BLaER1 (cell line): ENCODE measurements at regions not wholly inside any gene's neighbourhood (a gene's known extent, or its start where the extent isn't known, plus 50 kb on each side); places are given as distances from the start of the nearest gene placed in this dataset.

Experiments used
- H3K27ac ChIP-seq: shearing (Covaris generic); formaldehyde crosslinking; 2 replicates; pipeline ENCODE4 v1.8.1; 2022
- H3K27me3 ChIP-seq: shearing (Covaris generic); formaldehyde crosslinking; 2 replicates; pipeline ENCODE4 v1.8.1; 2022
- H3K36me3 ChIP-seq: shearing (Covaris generic); formaldehyde crosslinking; 2 replicates; pipeline ENCODE4 v1.8.1; 2022
- H3K4me1 ChIP-seq: shearing (Covaris generic); formaldehyde crosslinking; 2 replicates; pipeline ENCODE4 v1.8.1; 2022
- H3K4me2 ChIP-seq: shearing (Covaris generic); formaldehyde crosslinking; 2 replicates; pipeline ENCODE4 v1.8.1; 2022
- H3K4me3 ChIP-seq: shearing (Covaris generic); formaldehyde crosslinking; 2 replicates; pipeline ENCODE4 v1.8.1; 2022
- H3K9ac ChIP-seq: shearing (Covaris generic); formaldehyde crosslinking; 2 replicates; pipeline ENCODE4 v1.8.1; 2022
- H3K9me3 ChIP-seq: shearing (Covaris generic); formaldehyde crosslinking; 2 replicates; pipeline ENCODE4 v1.8.1; 2022
- H4K20me1 ChIP-seq: shearing (Covaris generic); formaldehyde crosslinking; 2 replicates; pipeline ENCODE4 v1.8.1; 2022
- Cebpa-rat ChIP-seq: shearing (Covaris generic); IDR thresholded peaks from 2 replicates; pipeline ENCODE4 v1.8.1; 2022

DNA sequence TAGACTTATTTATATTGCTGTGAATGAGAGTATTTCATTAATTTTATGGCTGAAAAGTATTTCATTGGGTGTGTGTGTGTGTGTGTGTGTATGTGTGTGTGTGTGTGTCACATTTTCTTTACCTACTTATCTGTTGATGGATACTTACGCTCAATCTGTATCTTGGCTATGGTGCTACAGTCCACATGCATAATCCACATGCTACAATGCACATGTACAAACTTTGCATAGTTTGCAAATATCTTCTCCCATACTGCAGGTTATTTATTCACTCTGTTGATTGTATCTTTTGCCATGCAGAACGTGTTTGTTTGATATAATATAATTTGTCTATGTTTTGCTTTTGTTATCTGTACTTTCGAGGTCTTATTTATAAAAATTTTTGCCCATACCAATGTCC is 167.8 kb downstream of the RAB28 start:
- H3K4me1 ChIP-seq: no peaks in the 10 kb centered on the region
- H3K9me3 ChIP-seq: no peaks in the 10 kb centered on the region
- no peaks in the 10 kb centered on the region for H3K36me3 ChIP-seq
- no peak overlapping the region for H3K27ac ChIP-seq
- TF ChIP-seq Cebpa-rat: no peak
- H3K4me3 ChIP-seq: no peak overlapping the region
- no peaks in the 10 kb centered on the region for H3K27me3 ChIP-seq
- no peak overlapping the region for H3K9ac ChIP-seq
- H4K20me1 ChIP-seq: no peaks in the 10 kb centered on the region
- H3K4me2 ChIP-seq: no peak overlapping the region

DNA sequence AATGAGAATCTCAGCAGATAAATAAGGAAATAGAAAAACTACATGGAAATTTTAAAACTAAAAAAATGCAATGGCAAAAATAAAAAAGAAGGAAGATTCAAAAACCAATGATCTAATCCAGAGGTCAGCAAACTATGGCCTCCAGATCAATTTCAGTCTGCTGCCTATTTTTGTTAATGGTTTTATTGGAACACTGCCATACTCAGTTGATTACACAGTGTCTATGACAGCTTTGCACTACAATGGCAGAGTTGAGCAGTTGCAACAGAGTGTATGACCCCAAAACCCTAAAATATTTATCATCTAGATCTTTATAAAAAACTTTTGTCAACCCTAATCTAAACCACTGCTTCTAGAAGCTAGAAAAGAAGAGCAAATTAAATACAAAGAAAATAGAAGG is 170.3 kb downstream of the RAB28 start:
- Histone ChIP-seq H3K4me3 (no peak overlapping the region), H3K9ac (no peak overlapping the region), H3K9me3 (no peaks in the 10 kb centered on the region), H3K4me2 (no peak overlapping the region), H3K4me1 (no peaks in the 10 kb centered on the region), H3K27ac (no peak overlapping the region), H3K27me3 (no peaks in the 10 kb centered on the region), H3K36me3 (no peaks in the 10 kb centered on the region), H4K20me1 (no peaks in the 10 kb centered on the region)
- no peak for TF ChIP-seq Cebpa-rat

DNA sequence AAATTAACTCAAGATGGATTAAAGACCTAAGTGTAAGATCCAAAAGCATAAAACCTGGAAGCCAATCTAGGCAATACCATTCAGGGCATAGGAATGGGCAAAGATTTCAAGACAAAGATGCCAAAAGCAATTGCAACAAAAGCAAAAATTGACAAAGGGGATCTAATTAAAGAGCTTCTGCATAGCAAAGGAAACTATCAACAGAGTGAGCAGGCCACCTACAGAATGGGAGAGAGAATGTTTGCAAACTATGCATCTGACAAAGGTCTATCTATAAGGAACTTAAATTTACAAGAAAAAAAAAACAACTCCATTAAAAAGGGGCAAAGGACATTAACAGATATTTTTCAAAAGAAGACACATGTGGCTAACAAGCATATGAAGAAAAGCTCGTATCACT is 171.9 kb downstream of the RAB28 start:
- Histone ChIP-seq H3K4me3 (no peak overlapping the region), H4K20me1 (no peaks in the 10 kb centered on the region), H3K9ac (no peak overlapping the region), H3K27ac (no peak overlapping the region), H3K9me3 (no peaks in the 10 kb centered on the region), H3K4me2 (no peak overlapping the region), H3K27me3 (no peaks in the 10 kb centered on the region), H3K36me3 (no peaks in the 10 kb centered on the region), H3K4me1 (no peaks in the 10 kb centered on the region)
- TF ChIP-seq Cebpa-rat: no peak

DNA sequence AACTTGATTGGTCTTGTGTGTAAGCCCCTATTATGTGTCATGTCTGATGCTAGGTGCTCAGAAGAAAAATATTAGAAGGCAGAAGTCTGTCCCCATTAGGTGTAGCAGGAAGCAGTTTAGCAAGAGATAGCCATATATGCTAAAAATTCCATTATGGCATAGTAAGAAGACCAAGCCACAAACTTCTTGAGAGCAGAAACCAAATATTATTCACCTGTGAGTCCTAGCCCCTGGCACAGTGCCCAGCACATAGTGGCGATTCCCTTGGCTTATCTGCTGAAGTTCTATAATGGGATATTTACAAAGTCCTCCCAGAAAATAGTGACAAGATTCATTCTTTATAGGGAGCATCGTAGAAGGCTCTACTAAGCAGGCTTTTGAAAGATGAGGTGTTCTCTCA is 174.4 kb downstream of the RAB28 start:
- H3K36me3 ChIP-seq: no peaks in the 10 kb centered on the region
- no peaks in the 10 kb centered on the region for H3K27me3 ChIP-seq
- TF ChIP-seq Cebpa-rat: no peak
- no peaks in the 10 kb centered on the region for H4K20me1 ChIP-seq
- H3K4me3 ChIP-seq: no peak overlapping the region
- no peak overlapping the region for H3K9ac ChIP-seq
- H3K4me1 ChIP-seq: no peaks in the 10 kb centered on the region
- H3K4me2 ChIP-seq: no peak overlapping the region
- H3K27ac ChIP-seq: no peak overlapping the region
- no peaks in the 10 kb centered on the region for H3K9me3 ChIP-seq

DNA sequence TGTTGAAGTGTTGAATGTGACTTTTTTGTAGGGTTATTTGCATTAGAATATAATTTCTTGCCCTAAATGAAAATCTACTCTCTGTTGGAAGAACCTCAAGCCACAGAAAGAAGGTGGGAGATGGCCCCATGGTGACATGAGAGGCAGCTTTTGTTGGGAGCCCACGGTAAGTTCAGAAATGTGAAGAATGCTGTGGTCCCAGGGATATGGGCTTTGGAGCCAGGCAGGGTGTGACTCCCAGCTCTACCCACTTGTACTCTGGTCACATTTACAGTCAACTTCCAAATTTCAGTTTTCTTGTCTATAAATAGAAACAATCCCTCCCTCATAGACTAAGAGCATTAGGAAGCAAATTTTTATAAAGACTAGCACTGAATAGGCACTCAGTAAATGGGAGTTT is 177.8 kb downstream of the RAB28 start:
- Histone ChIP-seq H3K9me3 (peaks cover 3% of the 10 kb centered on the region; the same call in 1 of the 2 replicates), H3K4me2 (no peak overlapping the region), H3K4me1 (no peaks in the 10 kb centered on the region), H4K20me1 (no peaks in the 10 kb centered on the region), H3K36me3 (no peaks in the 10 kb centered on the region), H3K9ac (no peak overlapping the region), H3K27ac (no peak overlapping the region), H3K4me3 (no peak overlapping the region), H3K27me3 (no peaks in the 10 kb centered on the region)
- no peak for TF ChIP-seq Cebpa-rat

DNA sequence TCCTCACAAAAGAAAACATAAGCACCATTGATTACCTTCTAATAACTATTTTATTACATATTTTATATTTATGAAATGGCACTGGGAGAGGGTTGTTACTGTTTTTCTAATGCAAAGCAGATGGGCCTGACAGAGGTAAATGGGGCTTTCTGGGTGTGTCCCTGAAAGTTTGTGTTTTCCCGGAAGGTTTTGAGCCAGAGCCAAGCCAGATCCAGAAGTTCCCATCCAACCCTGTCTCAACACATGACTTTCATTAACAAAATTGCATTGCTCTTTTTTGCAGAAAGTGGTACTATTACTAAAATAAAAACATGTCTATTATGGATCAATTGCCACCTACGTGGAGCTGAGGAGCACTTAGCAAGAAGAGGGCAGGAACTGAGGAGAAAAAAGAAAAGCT is 181.3 kb downstream of the RAB28 start:
- H3K27me3 ChIP-seq: no peaks in the 10 kb centered on the region
- H4K20me1 ChIP-seq: no peaks in the 10 kb centered on the region
- TF ChIP-seq Cebpa-rat: no peak
- no peak overlapping the region for H3K27ac ChIP-seq
- peaks cover 8% of the 10 kb centered on the region; the same call in 1 of the 2 replicates for H3K9me3 ChIP-seq
- H3K9ac ChIP-seq: no peak overlapping the region
- H3K4me2 ChIP-seq: no peak overlapping the region
- no peaks in the 10 kb centered on the region for H3K4me1 ChIP-seq
- H3K4me3 ChIP-seq: no peak overlapping the region
- H3K36me3 ChIP-seq: no peaks in the 10 kb centered on the region

DNA sequence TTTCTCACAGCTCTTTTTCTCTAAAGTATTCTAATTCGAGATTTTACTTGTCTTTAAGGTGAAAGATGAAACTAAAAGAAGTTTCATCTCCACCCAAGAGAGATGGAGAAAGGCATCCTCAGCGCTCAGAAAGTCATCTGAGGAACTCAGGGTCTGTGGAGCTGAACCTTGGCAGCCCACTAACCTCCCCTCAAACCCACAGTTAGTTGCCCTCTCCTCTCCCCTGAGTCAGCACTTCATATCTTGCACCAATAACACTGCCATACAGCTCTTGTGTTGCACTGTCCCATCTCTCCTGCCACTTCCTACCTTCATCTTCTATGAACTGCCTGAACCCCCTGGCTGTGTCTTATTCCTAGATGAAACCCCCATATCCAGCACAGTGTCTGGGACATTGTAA is 184.8 kb downstream of the RAB28 start:
- Histone ChIP-seq H3K27ac (no peak overlapping the region), H3K36me3 (no peaks in the 10 kb centered on the region), H4K20me1 (no peaks in the 10 kb centered on the region), H3K4me3 (no peak overlapping the region), H3K27me3 (no peaks in the 10 kb centered on the region), H3K4me1 (no peaks in the 10 kb centered on the region), H3K4me2 (no peak overlapping the region), H3K9me3 (peaks cover 15% of the 10 kb centered on the region), H3K9ac (no peak overlapping the region)
- no peak for TF ChIP-seq Cebpa-rat

DNA sequence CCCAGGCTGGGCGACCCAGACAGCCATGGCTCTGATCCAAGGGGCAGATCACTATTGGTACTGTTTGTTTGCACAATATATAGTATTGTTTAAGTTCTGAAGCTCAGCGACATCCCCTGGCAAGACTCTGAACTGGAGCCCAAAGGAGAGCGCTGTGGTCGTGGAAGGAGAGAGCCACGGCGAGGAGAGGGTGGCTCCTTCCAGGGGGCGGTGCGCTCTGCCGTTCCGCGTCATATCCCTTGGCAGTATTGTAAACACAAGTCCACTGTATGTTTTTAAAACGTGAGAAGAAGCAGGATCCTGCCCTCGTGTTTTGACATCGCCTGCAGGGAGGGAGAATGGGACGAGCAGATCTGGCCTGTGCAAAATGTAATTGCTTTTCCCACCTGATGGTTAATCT is 185.5 kb downstream of the RAB28 start:
- no peak overlapping the region for H3K4me2 ChIP-seq
- no peak overlapping the region for H3K9ac ChIP-seq
- H3K27ac ChIP-seq: no peak overlapping the region
- no peak for TF ChIP-seq Cebpa-rat
- H3K36me3 ChIP-seq: no peaks in the 10 kb centered on the region
- H3K27me3 ChIP-seq: no peaks in the 10 kb centered on the region
- H3K4me1 ChIP-seq: no peaks in the 10 kb centered on the region
- H3K4me3 ChIP-seq: no peak overlapping the region
- H3K9me3 ChIP-seq: peaks cover 15% of the 10 kb centered on the region
- H4K20me1 ChIP-seq: no peaks in the 10 kb centered on the region

DNA sequence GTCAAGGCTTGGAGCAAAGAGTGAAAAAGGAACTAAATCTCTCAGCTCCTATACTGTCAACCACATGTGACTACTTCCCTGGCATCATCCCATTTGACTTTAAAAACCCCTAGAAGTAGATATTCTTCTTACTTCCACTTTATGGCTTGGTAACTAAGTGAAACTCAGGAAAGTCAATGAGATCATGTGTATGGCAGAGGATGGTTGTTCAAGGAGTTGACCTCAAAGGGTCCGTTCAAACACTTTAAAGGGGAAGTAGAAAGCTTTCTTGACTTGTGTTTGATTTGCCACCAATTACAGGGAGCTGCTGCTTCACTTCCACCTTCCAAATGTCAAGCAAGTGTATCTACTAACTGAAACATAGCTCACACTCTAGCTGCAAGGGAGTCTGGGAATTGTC is 187.2 kb downstream of the RAB28 start:
- no peak overlapping the region for H3K27ac ChIP-seq
- H3K4me2 ChIP-seq: no peak overlapping the region
- peaks cover 15% of the 10 kb centered on the region for H3K9me3 ChIP-seq
- no peaks in the 10 kb centered on the region for H3K4me1 ChIP-seq
- no peak for TF ChIP-seq Cebpa-rat
- no peak overlapping the region for H3K4me3 ChIP-seq
- H3K9ac ChIP-seq: no peak overlapping the region
- no peaks in the 10 kb centered on the region for H3K36me3 ChIP-seq
- no peaks in the 10 kb centered on the region for H3K27me3 ChIP-seq
- no peaks in the 10 kb centered on the region for H4K20me1 ChIP-seq

DNA sequence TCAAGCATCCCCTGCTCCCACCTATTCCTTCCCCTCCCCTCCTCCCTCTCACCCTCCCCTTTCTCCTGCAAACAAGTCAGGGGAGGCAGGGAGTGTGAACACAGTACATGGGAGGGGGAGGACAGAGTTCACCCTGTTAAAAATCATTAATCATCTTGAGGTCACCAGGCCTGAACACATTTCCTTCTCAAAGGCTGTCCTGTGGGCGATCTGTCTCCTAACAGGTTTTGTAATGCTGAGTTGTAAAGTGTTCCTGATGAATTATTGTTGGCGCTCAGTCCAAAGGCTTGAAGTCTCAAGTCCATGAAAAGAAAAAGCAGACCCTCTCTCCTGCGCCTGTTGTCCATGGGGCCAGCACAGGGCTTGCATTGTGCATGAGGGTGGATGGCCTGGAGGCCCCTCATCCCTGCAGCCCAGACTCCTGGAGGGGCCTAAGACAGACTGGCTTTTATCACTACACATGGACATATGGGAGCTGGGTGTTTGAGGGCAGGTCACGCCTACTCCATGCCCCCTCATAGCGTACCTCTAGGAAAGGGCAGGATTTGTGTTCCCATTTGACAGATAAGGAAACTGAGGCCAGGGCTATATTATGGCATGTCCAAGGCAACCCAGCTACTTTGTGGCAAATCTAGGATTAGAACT is 189.1 kb downstream of the RAB28 start:
- no peak overlapping the region for H3K9ac ChIP-seq
- no peak overlapping the region for H3K27ac ChIP-seq
- no peak overlapping the region for H3K4me3 ChIP-seq
- H3K4me1 ChIP-seq: 0 out of 2 replicates have a peak, but pooled peaks cover 5% of the 10 kb centered on the region
- H3K4me2 ChIP-seq: no peak overlapping the region
- no peaks in the 10 kb centered on the region for H3K36me3 ChIP-seq
- H4K20me1 ChIP-seq: no peaks in the 10 kb centered on the region
- no peak for TF ChIP-seq Cebpa-rat
- H3K27me3 ChIP-seq: no peaks in the 10 kb centered on the region
- peaks cover 6% of the 10 kb centered on the region for H3K9me3 ChIP-seq

DNA sequence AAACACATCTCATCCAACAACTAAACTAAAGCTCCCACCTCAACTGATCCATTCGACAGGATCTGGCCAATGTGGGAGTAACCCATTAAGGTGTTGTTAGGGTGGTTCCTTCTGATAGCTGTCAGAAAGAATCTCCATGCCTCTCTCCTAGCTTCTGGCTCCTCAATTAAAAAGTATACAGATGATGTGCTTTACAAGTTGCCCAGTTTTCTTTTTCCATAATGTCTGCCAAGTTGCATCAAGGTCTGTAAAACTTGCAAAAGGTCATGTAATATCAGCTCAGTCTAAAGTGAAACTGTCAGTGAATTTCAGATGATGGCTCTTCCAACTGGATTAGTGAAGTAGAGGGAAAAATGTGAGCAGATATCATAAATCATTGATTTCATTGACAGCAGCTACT is 191.8 kb downstream of the RAB28 start:
- H3K9ac ChIP-seq: no peak overlapping the region
- no peak overlapping the region for H3K4me3 ChIP-seq
- no peaks in the 10 kb centered on the region for H3K36me3 ChIP-seq
- no peak overlapping the region for H3K4me2 ChIP-seq
- H3K27ac ChIP-seq: no peak overlapping the region
- no peaks in the 10 kb centered on the region for H4K20me1 ChIP-seq
- H3K27me3 ChIP-seq: no peaks in the 10 kb centered on the region
- H3K9me3 ChIP-seq: peaks cover 4% of the 10 kb centered on the region
- TF ChIP-seq Cebpa-rat: no peak
- H3K4me1 ChIP-seq: 0 out of 2 replicates have a peak, but pooled peaks cover 5% of the 10 kb centered on the region
